Panc1 (cell line): ENCODE measurements at regions not wholly inside any gene's neighbourhood (a gene's known extent, or its start where the extent isn't known, plus 50 kb on each side); places are given as distances from the start of the nearest gene placed in this dataset.

Experiments used
- CTCF ChIP-seq: fragments of 450-650 bp; IDR thresholded peaks from 2 replicates; pipeline ENCODE4 v1.5.1; 2017; ENCODE audit warnings: mild to moderate bottlenecking
- POLR2AphosphoS5 ChIP-seq: IDR thresholded peaks from 2 replicates; pipeline ENCODE4 v1.6.1; 2012; ENCODE audit warnings: mild to moderate bottlenecking, low read depth, low read length, moderate library complexity
- SIN3A ChIP-seq: IDR thresholded peaks from 2 replicates; pipeline ENCODE4 v1.6.1; 2012; ENCODE audit warnings: low read depth, mild to moderate bottlenecking, low read length, moderate library complexity, borderline replicate concordance; ENCODE audit not compliant: insufficient read depth
- TCF7L2 ChIP-seq: IDR thresholded peaks from 2 replicates; pipeline ENCODE4 v1.6.1; 2011; ENCODE audit warnings: mild to moderate bottlenecking, low read depth, low read length, inconsistent platforms

- TF ChIP-seq CTCF (no peak), TCF7L2 (no peak), POLR2AphosphoS5 (no peak), SIN3A (no peak)
These were observed 53.7 kb upstream of the PELI2 start for GRCh38 chr14:56064513-56064912.
